H9 (cell line): ENCODE measurements at regions not wholly inside any gene's neighbourhood (a gene's known extent, or its start where the extent isn't known, plus 50 kb on each side); places are given as distances from the start of the nearest gene placed in this dataset.

Experiments
- DNase-seq: peaks from one replicate; pipeline ENCODE4 v3.0.0-alpha.2; 2017
- H2AFZ ChIP-seq: one replicate; pipeline ENCODE4 v1.6.1; 2013; ENCODE audit warnings: mild to moderate bottlenecking, low read length, control low read depth, moderate library complexity
- H2AK5ac ChIP-seq: 2 replicates; pipeline ENCODE4 v1.6.1; 2013; ENCODE audit warnings: low read length, control low read depth, mixed read lengths; ENCODE audit not compliant: insufficient read length
- H2BK120ac ChIP-seq: one replicate; pipeline ENCODE4 v1.6.1; 2013; ENCODE audit warnings: low read depth, mild to moderate bottlenecking, low read length, control low read depth, inconsistent platforms; ENCODE audit not compliant: poor library complexity, severe bottlenecking
- H2BK12ac ChIP-seq: 2 replicates; pipeline ENCODE4 v1.6.1; 2013; ENCODE audit warnings: low read length, control low read depth, mixed read lengths, low read depth; ENCODE audit not compliant: insufficient read length
- H2BK15ac ChIP-seq: 2 replicates; pipeline ENCODE4 v1.6.1; 2013; ENCODE audit warnings: low read depth, low read length, control low read depth
- H2BK20ac ChIP-seq: one replicate; pipeline ENCODE4 v1.6.1; 2013; ENCODE audit warnings: low read depth, mild to moderate bottlenecking, low read length, control low read depth, inconsistent platforms; ENCODE audit not compliant: poor library complexity, severe bottlenecking
- H2BK5ac ChIP-seq: 2 replicates; pipeline ENCODE4 v1.6.1; 2013; ENCODE audit warnings: low read length, control low read depth, mixed read lengths; ENCODE audit not compliant: insufficient read length
- H3K14ac ChIP-seq: 2 replicates; pipeline ENCODE4 v1.6.1; 2013; ENCODE audit warnings: low read length, control low read depth; ENCODE audit not compliant: insufficient read depth
- H3K18ac ChIP-seq: 2 replicates; pipeline ENCODE4 v1.6.1; 2013; ENCODE audit warnings: low read depth, mild to moderate bottlenecking, mixed read lengths, low read length, control low read depth; ENCODE audit not compliant: insufficient read length
- H3K23ac ChIP-seq: 2 replicates; pipeline ENCODE4 v1.6.1; 2013; ENCODE audit warnings: low read length, control low read depth, mixed read lengths, low read depth; ENCODE audit not compliant: insufficient read length
- H3K23me2 ChIP-seq: 2 replicates; pipeline ENCODE4 v1.6.1; 2013; ENCODE audit warnings: low read depth, mild to moderate bottlenecking, mixed read lengths, low read length, control low read depth; ENCODE audit not compliant: insufficient read length, poor library complexity, severe bottlenecking
- H3K27ac ChIP-seq: 2 replicates; pipeline ENCODE4 v1.5.1; 2013; ENCODE audit warnings: low read length, control low read depth, mixed read lengths, low read depth; ENCODE audit not compliant: insufficient read length
- H3K27me3 ChIP-seq: 2 replicates; pipeline ENCODE4 v1.6.1; 2013; ENCODE audit warnings: low read length, control low read depth, inconsistent platforms; ENCODE audit not compliant: insufficient read depth
- H3K4ac ChIP-seq: 2 replicates; pipeline ENCODE4 v1.6.1; 2013; ENCODE audit warnings: low read depth, mild to moderate bottlenecking, control low read depth, inconsistent platforms, low read length, moderate library complexity
- H3K4me1 ChIP-seq: 2 replicates; pipeline ENCODE4 v1.6.1; 2013; ENCODE audit warnings: low read length, control low read depth, inconsistent platforms; ENCODE audit not compliant: insufficient read depth
- H3K4me2 ChIP-seq: 2 replicates; pipeline ENCODE4 v1.6.1; 2013; ENCODE audit warnings: low read length, control low read depth, mixed read lengths; ENCODE audit not compliant: insufficient read length, insufficient read depth
- H3K56ac ChIP-seq: 2 replicates; pipeline ENCODE4 v1.6.1; 2013; ENCODE audit warnings: low read depth, mild to moderate bottlenecking, mixed read lengths, low read length, control low read depth; ENCODE audit not compliant: insufficient read length
- H3K79me1 ChIP-seq: 2 replicates; pipeline ENCODE4 v1.6.1; 2013; ENCODE audit warnings: low read depth, mild to moderate bottlenecking, moderate library complexity, low read length, control low read depth, inconsistent platforms; ENCODE audit not compliant: insufficient read depth, poor library complexity, severe bottlenecking
- H3K79me2 ChIP-seq: 2 replicates; pipeline ENCODE4 v1.6.1; 2013; ENCODE audit warnings: low read length, control low read depth, inconsistent platforms; ENCODE audit not compliant: insufficient read depth
- H3K9ac ChIP-seq: 2 replicates; pipeline ENCODE4 v1.6.1; 2013; ENCODE audit warnings: low read length, control low read depth, mixed read lengths; ENCODE audit not compliant: insufficient read length; ENCODE audit errors: extremely low read depth
- H3K9me3 ChIP-seq: one replicate; pipeline ENCODE4 v1.6.1; 2013; ENCODE audit warnings: low read depth, low read length, inconsistent platforms; ENCODE audit not compliant: control insufficient read depth
- H3T11ph ChIP-seq: one replicate; pipeline ENCODE4 v1.6.1; 2013; ENCODE audit warnings: mild to moderate bottlenecking, low read length, control low read depth, inconsistent platforms
- H4K20me1 ChIP-seq: one replicate; pipeline ENCODE4 v1.6.1; 2013; ENCODE audit not compliant: control insufficient read depth, insufficient read length, insufficient read depth
- H4K5ac ChIP-seq: 2 replicates; pipeline ENCODE4 v1.6.1; 2013; ENCODE audit warnings: low read depth, mild to moderate bottlenecking, mixed read lengths, low read length, control low read depth; ENCODE audit not compliant: insufficient read length
- H4K8ac ChIP-seq: replicated peaks from 2 replicates; pipeline ENCODE4 v1.6.1; 2013; ENCODE audit warnings: low read length, control low read depth, mixed read lengths, low read depth; ENCODE audit not compliant: insufficient read length
- H4K91ac ChIP-seq: 2 replicates; pipeline ENCODE4 v1.6.1; 2013; ENCODE audit warnings: low read depth, mild to moderate bottlenecking, moderate library complexity, mixed read lengths, low read length, control low read depth; ENCODE audit not compliant: insufficient read length
- H3K27ac Mint-ChIP-seq, 3 experiments: 2 replicates in 2 of 3; 3 replicates in 1 of 3; pipeline ENCODE4 v1.8.0; 2020 to 2021; ENCODE audit warnings: mixed read lengths in 3 of 3, mild to moderate bottlenecking in 1 of 3, moderate library complexity in 1 of 3
- H3K27me3 Mint-ChIP-seq: 2 replicates; pipeline ENCODE4 v1.8.0; 2021; ENCODE audit warnings: low read depth, mild to moderate bottlenecking, moderate library complexity, mixed read lengths
- H3K36me3 Mint-ChIP-seq, 3 experiments: 2 replicates in 2 of 3; 3 replicates in 1 of 3; pipeline ENCODE4 v1.8.0; 2020 to 2021; ENCODE audit warnings: low read depth in 3 of 3, mixed read lengths in 3 of 3; ENCODE audit not compliant: insufficient read depth in 1 of 3
- H3K4me1 Mint-ChIP-seq, 2 experiments: 2 replicates each; pipeline ENCODE4 v1.8.0; 2020; ENCODE audit warnings: mixed read lengths in 2 of 2
- H3K4me3 Mint-ChIP-seq, 2 experiments: 2 replicates in 1 of 2; 3 replicates in 1 of 2; pipeline ENCODE4 v1.8.0; 2020 to 2021; ENCODE audit warnings: mild to moderate bottlenecking in 2 of 2, mixed read lengths in 2 of 2, moderate library complexity in 1 of 2
- H3K9me3 Mint-ChIP-seq, 2 experiments: 2 replicates in 1 of 2; 3 replicates in 1 of 2; pipeline ENCODE4 v1.8.0; 2020; ENCODE audit warnings: mild to moderate bottlenecking in 2 of 2, mixed read lengths in 2 of 2, moderate library complexity in 1 of 2
- CTCF ChIP-seq: fragments of 200-600 bp; sonication (generic); conservative IDR thresholded peaks from 3 replicates; pipeline ENCODE4 v1.8.0; 2021; ENCODE audit warnings: antibody characterized with exemption, mild to moderate bottlenecking
- WGBS: extraction: QIAGEN DNeasy Blood & Tissue Kit; methylation state at CpG from one replicate; pipeline ENCODE4 v1.1.7; 2013; ENCODE audit warnings: missing lambda C conversion rate, low lambda C conversion rate, mixed read lengths; ENCODE audit not compliant: insufficient read length; ENCODE audit errors: extremely low coverage; 5-methylcytosine and 5-hydroxymethylcytosine counted together

GRCh38 chr10:36519909-36520308 lies 605.5 kb upstream of the ANKRD30A start:
- no peaks in the 10 kb centered on the region for H3K9me3 ChIP-seq
- H2AK5ac ChIP-seq: no peak overlapping the region
- H4K20me1 ChIP-seq: no peaks in the 10 kb centered on the region
- no peak overlapping the region for H2BK20ac ChIP-seq
- Mint-ChIP-seq H3K27ac (no peak overlapping the region), H3K4me3 (no peak overlapping the region), H3K36me3 (peaks cover 0 to 3% (median 0%) of the 10 kb centered on the region in 3 experiments; a peak in 1 of 7 replicates), H3K4me1 (no peaks in the 10 kb centered on the region), H3K9me3 (peaks cover 0 to 6% of the 10 kb centered on the region in 2 experiments; a peak in 2 of 5 replicates), H3K27me3 (no peaks in the 10 kb centered on the region)
- H2BK12ac ChIP-seq: no peak overlapping the region
- H3K4ac ChIP-seq: no peak overlapping the region
- H3K27ac ChIP-seq: no peak overlapping the region
- no peak overlapping the region for H2BK15ac ChIP-seq
- no peak overlapping the region for H3K9ac ChIP-seq
- H4K5ac ChIP-seq: no peak overlapping the region
- no peaks in the 10 kb centered on the region for H3K27me3 ChIP-seq
- no peak overlapping the region for H3K23ac ChIP-seq
- H3K56ac ChIP-seq: no peak overlapping the region
- no peak overlapping the region for H4K8ac ChIP-seq
- H4K91ac ChIP-seq: no peak overlapping the region
- no peak for TF ChIP-seq CTCF
- H3T11ph ChIP-seq: no peak overlapping the region
- no peak overlapping the region for H3K14ac ChIP-seq
- H2BK120ac ChIP-seq: no peak overlapping the region
- no peak overlapping the region for H2AFZ ChIP-seq
- no peaks in the 10 kb centered on the region for H3K79me2 ChIP-seq
- H3K79me1 ChIP-seq: no peaks in the 10 kb centered on the region
- H3K4me1 ChIP-seq: no peaks in the 10 kb centered on the region
- H3K23me2 ChIP-seq: no peaks in the 10 kb centered on the region
- DNase-seq: no peak
- no peak overlapping the region for H3K18ac ChIP-seq
- H3K4me2 ChIP-seq: no peak overlapping the region
- WGBS: no CpG with 5 or more reads among the region's 1 CpG
- H2BK5ac ChIP-seq: no peak overlapping the region
